ENCODE measurements at regions not wholly inside any gene's neighbourhood (a gene's known extent, or its start where the extent isn't known, plus 50 kb on each side); places are given as distances from the start of the nearest gene placed in this dataset.
A peak's percentile ranks its signal among the peaks of the same experiment; 100 is the strongest.

GRCh38 chr9:88835038-88835466 is 156.2 kb upstream of the S1PR3 start:
- no peak for TF ChIP-seq CTCF (IDR thresholded peaks at IDR 0.05; ENCODE audit: low read depth, low read length)
- TF ChIP-seq EZH2phosphoT487 (IDR thresholded peaks at IDR 0.05; ENCODE audit: low read depth) = 0 out of 2 replicates have a peak, but pooled peaks have one; percentile 59
